Thyroid gland (tissue), 4 donors: ENCODE measurements at regions not wholly inside any gene's neighbourhood (a gene's known extent, or its start where the extent isn't known, plus 50 kb on each side); places are given as distances from the start of the nearest gene placed in this dataset.

ENCODE experiments used
- DNase-seq, 2 donors: peaks; one replicate each; pipeline ENCODE4 v3.0.0-alpha.2; 2019
- H3K27ac ChIP-seq, 3 donors: fragments of 200-600 bp; sonication (generic); 1 replicate in 2 of 3; 2 replicates in 1 of 3; pipeline ENCODE4 v1.5.1; 2016 to 2019; ENCODE audit warnings: mild to moderate bottlenecking in 1 of 3, moderate library complexity in 1 of 3
- H3K27me3 ChIP-seq: fragments of 200-600 bp; sonication (generic); one replicate; pipeline ENCODE4 v1.5.1; 2019
- H3K36me3 ChIP-seq, 2 donors: fragments of 200-600 bp; sonication (generic); one replicate each; pipeline ENCODE4 v1.5.1; 2016 to 2019
- H3K4me1 ChIP-seq, 2 donors: fragments of 200-600 bp; sonication (generic); one replicate each; pipeline ENCODE4 v1.5.1; 2017 to 2019
- H3K4me3 ChIP-seq, 3 donors: fragments of 200-600 bp; sonication (generic); replicated peaks in 1 of 3; 1 replicate in 2 of 3; 2 replicates in 1 of 3; pipeline ENCODE4 v1.5.1; 2016; ENCODE audit warnings: mild to moderate bottlenecking in 1 of 3
- H3K9me3 ChIP-seq: fragments of 200-600 bp; sonication (generic); one replicate; pipeline ENCODE4 v1.5.1; 2017
- CTCF ChIP-seq, 6 experiments: fragments of 200-600 bp in 3 of 6; fragments of 450-650 bp in 3 of 6; sonication (generic) in 3 of 6; IDR thresholded peaks; one replicate each; pipeline ENCODE4 v1.5.1; 2016 to 2019; ENCODE audit warnings: antibody characterized with exemption in 6 of 6, mild to moderate bottlenecking in 2 of 6, inconsistent platforms in 1 of 6, moderate library complexity in 1 of 6
- POLR2A ChIP-seq, 2 donors: fragments of 450-650 bp; IDR thresholded peaks; one replicate each; pipeline ENCODE4 v1.6.1; 2017; ENCODE audit warnings: antibody characterized with exemption in 2 of 2, mild to moderate bottlenecking in 2 of 2, moderate library complexity in 1 of 2
- WGBS, 2 donors: methylation state at CpG; one replicate each; pipeline ENCODE4 v1.1.5; 2017; 5-methylcytosine and 5-hydroxymethylcytosine counted together
- intact Hi-C: fragments of 100-400 bp; cut with DNase I; formaldehyde crosslinking; loops from one replicate; pipeline ENCODE4 v1.15.1; 2023

GRCh38 chr6:21531393-21531792, 62.2 kb upstream of the SOX4 start:
- no peaks in the 10 kb centered on the region for H3K4me1 ChIP-seq
- TF ChIP-seq POLR2A (IDR thresholded peaks at IDR 0.05) (no peak), CTCF (IDR thresholded peaks at IDR 0.05) (no peak)
- no peak overlapping the region for H3K4me3 ChIP-seq
- H3K9me3 ChIP-seq, result no peaks in the 10 kb centered on the region
- 62 to 96% methylated on average over 3 of the region's 3 CpGs for WGBS, 2 donors
- DNase-seq, result no peak
- no peaks in the 10 kb centered on the region for H3K27me3 ChIP-seq
- H3K27ac ChIP-seq, result no peak overlapping the region
- no peaks in the 10 kb centered on the region for H3K36me3 ChIP-seq
- intact Hi-C loops, result no loop called here

- Histone ChIP-seq H3K4me3 (no peak overlapping the region), H3K27me3 (no peaks in the 10 kb centered on the region), H3K9me3 (no peaks in the 10 kb centered on the region), H3K27ac (no peak overlapping the region), H3K36me3 (no peaks in the 10 kb centered on the region), H3K4me1 (no peaks in the 10 kb centered on the region)
- intact Hi-C loops, result no loop called here
- WGBS, 2 donors, result 67 to 75% methylated on average over 1 of the region's 1 CpG
- TF ChIP-seq POLR2A (IDR thresholded peaks at IDR 0.05) (no peak), CTCF (IDR thresholded peaks at IDR 0.05) (no peak)
- no peak for DNase-seq
Measured at GRCh38 chr6:21533678-21534077, 59.9 kb upstream of the SOX4 start.

DNA sequence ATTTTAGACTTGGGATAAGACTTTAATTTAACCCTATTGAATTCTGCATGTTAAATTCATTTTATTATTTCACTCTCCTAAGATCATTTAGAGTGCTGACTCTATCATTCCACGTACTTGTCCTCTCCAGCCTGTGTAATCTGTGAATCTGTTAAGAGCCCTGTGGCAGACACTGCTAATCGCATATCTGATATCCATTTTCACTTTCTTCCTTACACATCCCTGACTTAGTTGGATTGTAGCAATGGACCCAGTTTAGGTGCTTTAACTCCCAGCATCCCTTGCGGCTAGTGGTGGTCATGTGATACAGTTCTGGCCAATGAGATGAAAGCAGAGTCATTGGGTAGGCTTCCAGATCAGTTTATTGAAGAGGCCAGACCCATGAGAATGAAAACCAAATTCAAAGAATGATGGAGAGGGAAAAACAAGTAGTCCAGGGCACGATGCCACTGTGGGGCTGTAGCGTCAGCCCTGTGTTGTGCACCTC, 57.2 kb upstream of the SOX4 start:
- H3K4me1 ChIP-seq, result no peaks in the 10 kb centered on the region
- no peak overlapping the region for H3K4me3 ChIP-seq
- H3K27ac ChIP-seq, result no peak overlapping the region
- H3K27me3 ChIP-seq, result no peaks in the 10 kb centered on the region
- intact Hi-C loops, result no loop called here
- no peaks in the 10 kb centered on the region for H3K36me3 ChIP-seq
- 94 to 96% methylated on average over 5 of the region's 5 CpGs for WGBS, 2 donors
- no peaks in the 10 kb centered on the region for H3K9me3 ChIP-seq
- DNase-seq, result no peak
- TF ChIP-seq CTCF (IDR thresholded peaks at IDR 0.05), result no peak
- no peak for TF ChIP-seq POLR2A (IDR thresholded peaks at IDR 0.05)

GRCh38 chr6:21537637-21538036, 55.9 kb upstream of the SOX4 start:
- no peak for DNase-seq
- H3K36me3 ChIP-seq, result no peaks in the 10 kb centered on the region
- H3K27ac ChIP-seq, result no peak overlapping the region
- H3K9me3 ChIP-seq, result no peaks in the 10 kb centered on the region
- WGBS, 2 donors, result 91% methylated on average over 2 of the region's 2 CpGs
- TF ChIP-seq POLR2A (IDR thresholded peaks at IDR 0.05) (no peak), CTCF (IDR thresholded peaks at IDR 0.05) (no peak)
- H3K27me3 ChIP-seq, result no peaks in the 10 kb centered on the region
- no peak overlapping the region for H3K4me3 ChIP-seq
- H3K4me1 ChIP-seq, result no peaks in the 10 kb centered on the region
- intact Hi-C loops, result no loop called here

DNA sequence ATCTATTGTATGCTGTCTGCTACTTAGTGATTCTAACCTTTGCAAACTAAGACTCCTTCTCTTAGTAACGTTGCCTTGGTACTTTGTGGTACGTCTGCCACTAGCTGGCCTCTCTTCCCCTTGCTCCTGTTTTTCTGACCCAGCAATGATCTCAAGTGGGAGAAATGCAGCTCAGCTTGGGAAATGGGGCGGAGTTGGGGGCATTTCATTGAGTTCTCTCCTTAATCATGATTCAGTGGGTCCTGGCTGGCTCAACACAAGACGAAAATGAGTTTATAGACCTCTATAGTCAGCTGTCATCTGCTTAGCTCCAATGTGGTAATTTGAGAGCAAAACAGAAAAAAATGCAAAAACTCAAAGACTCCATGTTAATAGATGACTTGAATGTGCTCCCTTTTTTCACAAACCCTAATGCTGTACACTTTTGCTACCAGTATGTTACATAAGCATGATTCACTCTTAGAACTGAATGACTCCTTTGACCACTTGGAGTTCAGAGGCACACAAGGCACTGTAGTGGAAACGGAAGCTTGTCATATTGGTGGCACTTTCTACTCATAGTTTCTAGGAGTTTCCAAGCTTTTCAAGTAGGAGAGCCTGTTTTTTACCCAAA, 55.3 kb upstream of the SOX4 start:
- Histone ChIP-seq H3K27ac (no peak overlapping the region), H3K4me3 (no peak overlapping the region), H3K36me3 (no peaks in the 10 kb centered on the region), H3K27me3 (no peaks in the 10 kb centered on the region), H3K9me3 (no peaks in the 10 kb centered on the region), H3K4me1 (no peaks in the 10 kb centered on the region)
- TF ChIP-seq CTCF (IDR thresholded peaks at IDR 0.05), result no peak
- no peak for TF ChIP-seq POLR2A (IDR thresholded peaks at IDR 0.05)
- WGBS, 2 donors, result 79 to 88% methylated on average over 5 of the region's 5 CpGs
- intact Hi-C loops, result no loop called here
- DNase-seq, result no peak
